Type B pancreatic cell (in vitro differentiated cells): ENCODE measurements at regions not wholly inside any gene's neighbourhood (a gene's known extent, or its start where the extent isn't known, plus 50 kb on each side); places are given as distances from the start of the nearest gene placed in this dataset.

ENCODE experiments used
- DNase-seq: peaks from one replicate; pipeline ENCODE4 v3.0.0; 2021; ENCODE audit warnings: mixed read lengths; ENCODE audit not compliant: unreplicated experiment; ENCODE audit errors: extremely low spot score
- H3K27ac Mint-ChIP-seq: 2 replicates; pipeline ENCODE4 v1.8.0; 2021; ENCODE audit warnings: mild to moderate bottlenecking, mixed read lengths
- H3K27me3 Mint-ChIP-seq: 2 replicates; pipeline ENCODE4 v1.8.0; 2021; ENCODE audit warnings: mixed read lengths
- H3K36me3 Mint-ChIP-seq: 2 replicates; pipeline ENCODE4 v1.8.0; 2021; ENCODE audit warnings: mixed read lengths
- H3K4me1 Mint-ChIP-seq: one replicate; pipeline ENCODE4 v1.8.0; 2021; ENCODE audit warnings: mixed read lengths; ENCODE audit not compliant: unreplicated experiment
- H3K4me3 Mint-ChIP-seq: 2 replicates; pipeline ENCODE4 v1.8.0; 2021; ENCODE audit warnings: mild to moderate bottlenecking, mixed read lengths
- H3K9me3 Mint-ChIP-seq: 2 replicates; pipeline ENCODE4 v1.8.0; 2021; ENCODE audit warnings: mixed read lengths
- CTCF ChIP-seq: fragments of 200-600 bp; sonication (generic); conservative IDR thresholded peaks from 2 replicates; pipeline ENCODE4 v1.5.0; 2021; ENCODE audit warnings: antibody characterized with exemption, mild to moderate bottlenecking

GRCh38 chrX:13890806-13891205, 73.9 kb upstream of the GPM6B start:
- no peaks in the 10 kb centered on the region for H3K27me3 Mint-ChIP-seq
- no peak overlapping the region for H3K4me3 Mint-ChIP-seq
- no peak for DNase-seq
- H3K4me1 Mint-ChIP-seq: peaks cover 10% of the 10 kb centered on the region
- no peak overlapping the region for H3K27ac Mint-ChIP-seq
- no peaks in the 10 kb centered on the region for H3K36me3 Mint-ChIP-seq
- H3K9me3 Mint-ChIP-seq: no peaks in the 10 kb centered on the region
- no peak for TF ChIP-seq CTCF

- Mint-ChIP-seq H3K9me3 (no peaks in the 10 kb centered on the region), H3K36me3 (no peaks in the 10 kb centered on the region), H3K4me3 (no peak overlapping the region)
These were observed 71.4 kb upstream of the GPM6B start for GRCh38 chrX:13888284-13888683.

GRCh38 chrX:13885591-13885990, 68.7 kb upstream of the GPM6B start:
- no peak overlapping the region for H3K27ac Mint-ChIP-seq
- no peak for DNase-seq
- no peaks in the 10 kb centered on the region for H3K27me3 Mint-ChIP-seq
- H3K4me1 Mint-ChIP-seq: no peaks in the 10 kb centered on the region
- no peaks in the 10 kb centered on the region for H3K36me3 Mint-ChIP-seq
- no peaks in the 10 kb centered on the region for H3K9me3 Mint-ChIP-seq
- TF ChIP-seq CTCF: no peak
- no peak overlapping the region for H3K4me3 Mint-ChIP-seq

More at GRCh38 chrX:13888284-13888683, 71.4 kb upstream of the GPM6B start:
- TF ChIP-seq CTCF: no peak
- no peaks in the 10 kb centered on the region for H3K27me3 Mint-ChIP-seq
- H3K4me1 Mint-ChIP-seq: peaks cover 10% of the 10 kb centered on the region
- DNase-seq: no peak
- no peak overlapping the region for H3K27ac Mint-ChIP-seq

GRCh38 chrX:13876652-13877051, 59.8 kb upstream of the GPM6B start:
- Mint-ChIP-seq H3K9me3 (peaks cover 4% of the 10 kb centered on the region), H3K36me3 (no peaks in the 10 kb centered on the region), H3K27me3 (no peaks in the 10 kb centered on the region), H3K4me1 (no peaks in the 10 kb centered on the region), H3K4me3 (no peak overlapping the region), H3K27ac (no peak overlapping the region)
- no peak for DNase-seq
- no peak for TF ChIP-seq CTCF

- Mint-ChIP-seq H3K36me3 (no peaks in the 10 kb centered on the region), H3K4me1 (no peaks in the 10 kb centered on the region), H3K27ac (no peak overlapping the region), H3K4me3 (no peak overlapping the region), H3K9me3 (peaks cover 4% of the 10 kb centered on the region), H3K27me3 (no peaks in the 10 kb centered on the region)
- no peak for DNase-seq
- no peak for TF ChIP-seq CTCF
These were observed 58.7 kb upstream of the GPM6B start for GRCh38 chrX:13875572-13875971.

- Mint-ChIP-seq H3K9me3 (no peaks in the 10 kb centered on the region), H3K4me3 (no peak overlapping the region), H3K4me1 (no peaks in the 10 kb centered on the region), H3K27me3 (no peaks in the 10 kb centered on the region), H3K27ac (no peak overlapping the region), H3K36me3 (no peaks in the 10 kb centered on the region)
- TF ChIP-seq CTCF: no peak
- DNase-seq: no peak
These were observed 51.7 kb upstream of the GPM6B start for GRCh38 chrX:13868591-13868990.
